Upper lobe of left lung (tissue), 6 donors: ENCODE measurements at regions not wholly inside any gene's neighbourhood (a gene's known extent, or its start where the extent isn't known, plus 50 kb on each side); places are given as distances from the start of the nearest gene placed in this dataset.

ENCODE experiments used
- ATAC-seq, 2 donors: fragments of 200-7000 bp; cut with Tn5 transposase; one replicate each; pipeline ENCODE4 v1.9.1; 2022; ENCODE audit warnings: mild to moderate bottlenecking in 2 of 2, moderate library complexity in 2 of 2; ENCODE audit not compliant: low FRiP score in 2 of 2
- DNase-seq, 2 donors: peaks; one replicate each; pipeline ENCODE4 v3.0.0-alpha.2; 2019 to 2020
- H3K27ac ChIP-seq, 4 donors: fragments of 200-600 bp; sonication (generic); one replicate each; pipeline ENCODE4 v1.5.1; 2016 to 2019
- H3K27me3 ChIP-seq, 4 donors: fragments of 200-600 bp; sonication (generic); one replicate each; pipeline ENCODE4 v1.5.1; 2017 to 2019
- H3K36me3 ChIP-seq, 4 donors: fragments of 200-600 bp; sonication (generic); one replicate each; pipeline ENCODE4 v1.5.1; 2016 to 2019
- H3K4me1 ChIP-seq, 4 donors: fragments of 200-600 bp; sonication (generic); one replicate each; pipeline ENCODE4 v1.5.1; 2018 to 2019
- H3K4me3 ChIP-seq, 4 donors: fragments of 200-600 bp; sonication (generic); one replicate each; pipeline ENCODE4 v1.5.1; 2017 to 2019; ENCODE audit warnings: mild to moderate bottlenecking in 2 of 4, moderate library complexity in 1 of 4
- H3K9me3 ChIP-seq, 4 donors: fragments of 200-600 bp; sonication (generic); one replicate each; pipeline ENCODE4 v1.5.1; 2018 to 2019
- CTCF ChIP-seq, 6 experiments: fragments of 450-650 bp in 4 of 6; fragments of 200-600 bp in 2 of 6; sonication (generic) in 2 of 6; IDR thresholded peaks; one replicate each; pipeline ENCODE4 v1.5.1; 2016 to 2019; ENCODE audit warnings: antibody characterized with exemption in 6 of 6
- EP300 ChIP-seq, 4 donors: sonication (generic); formaldehyde crosslinking; IDR thresholded peaks; one replicate each; pipeline ENCODE4 v1.5.1; 2017; ENCODE audit warnings: antibody characterized with exemption in 4 of 4, control low read depth in 2 of 4
- POLR2A ChIP-seq, 4 donors: fragments of 450-650 bp; IDR thresholded peaks; one replicate each; pipeline ENCODE4 v1.5.1; 2016 to 2017; ENCODE audit warnings: antibody characterized with exemption in 4 of 4, mild to moderate bottlenecking in 2 of 4
- POLR2AphosphoS5 ChIP-seq, 2 donors: sonication (generic); formaldehyde crosslinking; IDR thresholded peaks; one replicate each; pipeline ENCODE4 v1.5.1; 2017; ENCODE audit warnings: antibody characterized with exemption in 2 of 2
- WGBS, 2 donors: methylation state at CpG; one replicate each; pipeline ENCODE4 v1.1.5; 2017 to 2018; 5-methylcytosine and 5-hydroxymethylcytosine counted together
- donor health status: DM: no; HTN: no; CAD: no; lungs with moderate emphysema.
- donor health status: DM: no; HTN: yes; CAD: no; lungs with severe emphysema.

- DNase-seq, result no peak
- ATAC-seq, result no peak
- peaks cover 0 to 16% (median 0%) of the 10 kb centered on the region in 4 donors for H3K9me3 ChIP-seq
- whole genome bisulfite sequencing, 2 donors, result 76 to 89% methylated on average over 7 to 14 of the region's 14 CpGs
- H3K27me3 ChIP-seq, result no peaks in the 10 kb centered on the region
- TF ChIP-seq EP300 (IDR thresholded peaks at IDR 0.05) (no peak), CTCF (IDR thresholded peaks at IDR 0.05) (no peak), POLR2A (IDR thresholded peaks at IDR 0.05) (no peak), POLR2AphosphoS5 (IDR thresholded peaks at IDR 0.05) (no peak)
- H3K4me3 ChIP-seq, result no peak overlapping the region
- no peaks in the 10 kb centered on the region for H3K4me1 ChIP-seq
- H3K36me3 ChIP-seq, result no peaks in the 10 kb centered on the region
- H3K27ac ChIP-seq, result no peak overlapping the region
These were observed 270.8 kb downstream of the BCOR start for GRCh38 chrX:39826813-39827543.

DNA sequence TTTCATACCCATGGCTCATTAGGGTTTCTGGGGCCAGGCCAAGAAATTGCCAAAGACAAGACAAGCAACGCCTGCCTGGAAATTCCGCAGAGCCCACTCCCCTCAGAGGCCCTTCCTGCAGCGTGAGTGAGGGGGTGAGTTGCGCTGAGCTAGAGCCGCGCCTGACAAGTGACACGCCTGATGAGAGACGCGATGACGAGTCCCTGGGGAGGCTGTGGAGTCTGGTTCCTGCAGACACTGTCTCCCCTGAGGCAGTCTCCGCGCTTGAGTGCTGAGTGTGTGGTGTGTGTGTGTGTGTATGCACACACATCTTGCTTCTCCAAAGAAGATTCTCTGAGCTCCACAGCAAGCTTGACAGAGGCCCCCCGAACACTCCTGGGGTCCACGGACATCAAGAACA, 269.8 kb downstream of the BCOR start:
- DNase-seq (no peak), ATAC-seq (no peak)
- no peak overlapping the region for H3K27ac ChIP-seq
- no peaks in the 10 kb centered on the region for H3K4me1 ChIP-seq
- no peaks in the 10 kb centered on the region for H3K27me3 ChIP-seq
- WGBS, 2 donors, result 92% methylated on average over 14 of the region's 14 CpGs; no CpG with 5 or more reads in 1 of the 2 donors
- H3K36me3 ChIP-seq, result no peaks in the 10 kb centered on the region
- TF ChIP-seq CTCF (IDR thresholded peaks at IDR 0.05) (no peak), POLR2A (IDR thresholded peaks at IDR 0.05) (no peak), POLR2AphosphoS5 (IDR thresholded peaks at IDR 0.05) (no peak), EP300 (IDR thresholded peaks at IDR 0.05) (no peak)
- no peak overlapping the region for H3K4me3 ChIP-seq
- H3K9me3 ChIP-seq, result peaks cover 0 to 9% (median 0%) of the 10 kb centered on the region in 4 donors

DNA sequence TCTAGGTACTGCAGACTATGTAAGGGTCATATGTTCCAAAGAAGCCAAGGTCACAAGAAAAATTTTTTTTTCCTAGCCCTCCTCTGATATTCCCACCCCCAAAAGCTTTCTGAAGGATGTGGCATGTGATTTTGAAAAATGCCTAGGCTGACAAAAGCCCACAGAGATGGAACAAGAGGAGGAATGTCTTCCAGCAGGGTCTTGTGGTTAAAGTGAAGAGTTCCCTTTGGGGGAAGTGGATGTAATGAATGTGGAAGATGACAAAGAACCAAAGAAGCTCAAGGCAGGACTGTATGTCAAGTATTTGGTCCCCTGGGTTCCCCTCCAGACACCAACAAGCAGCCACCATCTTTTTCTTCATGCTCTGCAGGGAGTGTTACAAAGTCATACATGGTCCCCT, 268.8 kb downstream of the BCOR start:
- H3K27me3 ChIP-seq, result no peaks in the 10 kb centered on the region
- DNase-seq (no peak), ATAC-seq (no peak)
- no peak overlapping the region for H3K4me3 ChIP-seq
- no peak overlapping the region for H3K27ac ChIP-seq
- H3K9me3 ChIP-seq, result peaks cover 0 to 9% (median 0%) of the 10 kb centered on the region in 4 donors
- no peak for TF ChIP-seq POLR2AphosphoS5 (IDR thresholded peaks at IDR 0.05)
- TF ChIP-seq CTCF (IDR thresholded peaks at IDR 0.05), result no peak
- TF ChIP-seq EP300 (IDR thresholded peaks at IDR 0.05), result no peak
- no peak for TF ChIP-seq POLR2A (IDR thresholded peaks at IDR 0.05)
- H3K36me3 ChIP-seq, result no peaks in the 10 kb centered on the region
- H3K4me1 ChIP-seq, result no peaks in the 10 kb centered on the region

GRCh38 chrX:39829965-39830364, 267.8 kb downstream of the BCOR start:
- Histone ChIP-seq H3K4me1 (no peaks in the 10 kb centered on the region), H3K27me3 (no peaks in the 10 kb centered on the region), H3K9me3 (peaks cover 0 to 9% (median 0%) of the 10 kb centered on the region in 4 donors), H3K4me3 (no peak overlapping the region), H3K36me3 (no peaks in the 10 kb centered on the region), H3K27ac (no peak overlapping the region)
- DNase-seq (no peak), ATAC-seq (no peak)
- TF ChIP-seq CTCF (IDR thresholded peaks at IDR 0.05) (no peak), POLR2A (IDR thresholded peaks at IDR 0.05) (no peak), EP300 (IDR thresholded peaks at IDR 0.05) (no peak), POLR2AphosphoS5 (IDR thresholded peaks at IDR 0.05) (no peak)
- WGBS, 2 donors, result 60 to 100% methylated on average over 1 of the region's 1 CpG

- H3K4me1 ChIP-seq, result no peaks in the 10 kb centered on the region
- peaks cover 0 to 9% (median 0%) of the 10 kb centered on the region in 4 donors for H3K9me3 ChIP-seq
- no peaks in the 10 kb centered on the region for H3K27me3 ChIP-seq
- no peak overlapping the region for H3K4me3 ChIP-seq
- TF ChIP-seq CTCF (IDR thresholded peaks at IDR 0.05) (no peak), POLR2A (IDR thresholded peaks at IDR 0.05) (no peak), POLR2AphosphoS5 (IDR thresholded peaks at IDR 0.05) (no peak), EP300 (IDR thresholded peaks at IDR 0.05) (no peak)
- no peak for ATAC-seq
- no peak overlapping the region for H3K27ac ChIP-seq
- WGBS, 2 donors, result 47 to 64% methylated on average over 2 of the region's 2 CpGs
- DNase-seq, result no peak
- H3K36me3 ChIP-seq, result no peaks in the 10 kb centered on the region
These were observed 267.3 kb downstream of the BCOR start for GRCh38 chrX:39830414-39830813.
